RWPE2 (cell line): ENCODE measurements at regions not wholly inside any gene's neighbourhood (a gene's known extent, or its start where the extent isn't known, plus 50 kb on each side); places are given as distances from the start of the nearest gene placed in this dataset.

Source experiments
- ATAC-seq: fragments of 200-7000 bp; cut with Tn5 transposase; 3 replicates; pipeline ENCODE4 v1.9.1; 2021; ENCODE audit warnings: low read depth
- DNase-seq: peaks from one replicate; pipeline ENCODE4 v3.0.0-alpha.2; 2020; ENCODE audit warnings: low spot score
- H3K27ac ChIP-seq: fragments of 450-650 bp; 2 replicates; pipeline ENCODE4 v1.5.1; 2017; ENCODE audit warnings: mild to moderate bottlenecking; ENCODE audit not compliant: poor library complexity, severe bottlenecking
- H3K27me3 ChIP-seq: fragments of 250-450 bp; sonication (Bioruptor Pico); 2 replicates; pipeline ENCODE4 v1.5.1; 2021; ENCODE audit warnings: mild to moderate bottlenecking, moderate library complexity; ENCODE audit not compliant: insufficient read depth, poor library complexity, severe bottlenecking
- H3K36me3 ChIP-seq: fragments of 250-450 bp; sonication (Bioruptor Pico); 2 replicates; pipeline ENCODE4 v1.5.1; 2020; ENCODE audit warnings: low read depth, mild to moderate bottlenecking, moderate library complexity
- H3K4me1 ChIP-seq: fragments of 250-450 bp; sonication (Bioruptor Pico); 2 replicates; pipeline ENCODE4 v1.5.1; 2021; ENCODE audit warnings: mild to moderate bottlenecking, moderate library complexity; ENCODE audit not compliant: insufficient read depth, poor library complexity, severe bottlenecking
- H3K4me3 ChIP-seq: fragments of 250-450 bp; sonication (Bioruptor Pico); 2 replicates; pipeline ENCODE4 v1.5.1; 2021; ENCODE audit warnings: mild to moderate bottlenecking, moderate library complexity; ENCODE audit not compliant: severe bottlenecking
- H3K9me3 ChIP-seq: fragments of 250-450 bp; sonication (Bioruptor Pico); 2 replicates; pipeline ENCODE4 v1.5.1; 2021; ENCODE audit warnings: mild to moderate bottlenecking, moderate library complexity; ENCODE audit not compliant: severe bottlenecking
- TF ChIP-seq, protein P1 (sequence below): fragments of 450-650 bp; IDR thresholded peaks from one replicate; pipeline ENCODE4 v1.5.1; 2017; ENCODE audit warnings: mild to moderate bottlenecking, moderate library complexity; ENCODE audit not compliant: poor library complexity, severe bottlenecking

DNA sequence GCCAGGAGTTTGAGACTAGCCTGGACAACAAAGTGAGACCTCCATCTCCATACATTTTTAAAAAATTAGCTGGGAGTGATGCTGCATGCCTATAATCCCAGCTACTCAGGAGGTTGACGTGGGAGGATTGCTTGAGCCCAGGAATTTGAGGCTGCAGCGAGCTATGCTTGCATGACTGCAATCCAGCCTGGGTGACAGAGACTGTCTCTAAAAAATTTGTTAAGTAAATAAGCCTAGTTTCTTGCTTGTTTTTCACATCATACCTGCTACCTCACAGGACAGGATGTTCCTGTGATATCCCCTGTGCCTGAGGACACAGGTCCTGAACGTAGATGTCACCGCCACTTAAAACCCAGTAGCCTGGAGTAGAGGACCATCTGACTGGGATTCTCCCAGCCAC lies 348.6 kb downstream of the MN1 start:
- Histone ChIP-seq H3K4me1 (peaks cover 19% of the 10 kb centered on the region), H3K27ac (no peak overlapping the region), H3K9me3 (peaks cover 4% of the 10 kb centered on the region), H3K4me3 (no peak overlapping the region), H3K36me3 (no peaks in the 10 kb centered on the region), H3K27me3 (no peaks in the 10 kb centered on the region)
- no peak for ATAC-seq
- TF ChIP-seq, protein P1, sequence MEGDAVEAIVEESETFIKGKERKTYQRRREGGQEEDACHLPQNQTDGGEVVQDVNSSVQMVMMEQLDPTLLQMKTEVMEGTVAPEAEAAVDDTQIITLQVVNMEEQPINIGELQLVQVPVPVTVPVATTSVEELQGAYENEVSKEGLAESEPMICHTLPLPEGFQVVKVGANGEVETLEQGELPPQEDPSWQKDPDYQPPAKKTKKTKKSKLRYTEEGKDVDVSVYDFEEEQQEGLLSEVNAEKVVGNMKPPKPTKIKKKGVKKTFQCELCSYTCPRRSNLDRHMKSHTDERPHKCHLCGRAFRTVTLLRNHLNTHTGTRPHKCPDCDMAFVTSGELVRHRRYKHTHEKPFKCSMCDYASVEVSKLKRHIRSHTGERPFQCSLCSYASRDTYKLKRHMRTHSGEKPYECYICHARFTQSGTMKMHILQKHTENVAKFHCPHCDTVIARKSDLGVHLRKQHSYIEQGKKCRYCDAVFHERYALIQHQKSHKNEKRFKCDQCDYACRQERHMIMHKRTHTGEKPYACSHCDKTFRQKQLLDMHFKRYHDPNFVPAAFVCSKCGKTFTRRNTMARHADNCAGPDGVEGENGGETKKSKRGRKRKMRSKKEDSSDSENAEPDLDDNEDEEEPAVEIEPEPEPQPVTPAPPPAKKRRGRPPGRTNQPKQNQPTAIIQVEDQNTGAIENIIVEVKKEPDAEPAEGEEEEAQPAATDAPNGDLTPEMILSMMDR = no peak
- DNase-seq = no peak

DNA sequence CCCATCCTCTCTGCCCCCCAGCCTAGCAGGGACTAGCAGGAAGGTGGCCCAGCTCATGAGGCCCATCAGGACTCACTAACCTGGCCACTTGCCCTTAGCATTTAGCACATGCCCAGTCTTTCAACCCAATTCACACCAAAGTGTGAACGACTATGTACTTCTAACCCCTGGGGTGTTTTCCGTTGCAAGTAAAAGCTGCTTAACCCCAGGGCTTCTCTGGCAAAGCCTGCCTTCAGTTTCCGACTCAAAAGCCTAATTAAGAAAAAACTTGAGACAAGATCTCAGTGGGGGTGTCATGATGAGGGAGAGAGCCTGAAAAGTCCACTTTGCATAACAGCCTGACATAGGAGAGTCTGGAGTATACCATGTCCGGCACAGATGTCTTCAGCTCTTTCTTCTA lies 347.8 kb downstream of the MN1 start:
- ATAC-seq = no peak
- TF ChIP-seq, protein P1 = no peak
- DNase-seq = no peak

DNA sequence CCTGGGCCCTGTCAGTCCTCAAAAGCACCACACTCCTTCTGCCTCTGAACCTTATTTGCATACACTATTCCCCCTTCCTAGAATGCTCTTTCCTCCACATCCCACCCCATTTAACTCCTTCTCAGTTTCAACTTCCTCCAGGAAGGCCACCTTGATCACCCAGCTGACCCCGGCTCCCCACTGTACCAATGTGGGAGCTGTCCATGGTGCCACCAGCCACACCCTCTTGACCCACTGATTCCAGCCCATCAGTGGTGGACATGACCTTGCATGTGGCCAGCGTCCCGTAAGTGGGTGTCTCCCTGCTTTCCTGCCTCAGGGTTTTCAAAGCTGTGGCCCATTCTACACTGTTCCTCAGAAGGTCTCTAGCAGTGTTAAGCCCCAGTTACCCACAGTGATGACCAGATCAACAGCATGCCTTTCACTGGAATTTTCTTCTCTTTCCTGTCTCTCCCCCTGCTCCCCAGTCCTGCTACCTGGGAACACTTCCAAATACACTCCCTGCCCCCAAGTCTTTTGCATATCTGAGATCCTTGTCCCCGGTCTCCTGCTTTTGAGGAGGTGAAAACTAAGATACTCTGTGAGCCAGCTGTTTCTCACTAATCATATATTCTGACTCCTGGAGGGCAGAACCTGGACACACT lies 346.6 kb downstream of the MN1 start:
- Histone ChIP-seq H3K27me3 (no peaks in the 10 kb centered on the region), H3K27ac (peak overlapping the region; percentile 100), H3K4me1 (peaks cover 23% of the 10 kb centered on the region), H3K36me3 (no peaks in the 10 kb centered on the region), H3K4me3 (no peak overlapping the region), H3K9me3 (peaks cover 4% of the 10 kb centered on the region)
- TF ChIP-seq, protein P1 = no peak
- ATAC-seq (no peak), DNase-seq (no peak)

More for the DNA sequence above, 347.8 kb downstream of the MN1 start:
- Histone ChIP-seq H3K4me3 (no peak overlapping the region), H3K36me3 (no peaks in the 10 kb centered on the region), H3K4me1 (peaks cover 23% of the 10 kb centered on the region), H3K27ac (no peak overlapping the region), H3K9me3 (peaks cover 4% of the 10 kb centered on the region), H3K27me3 (no peaks in the 10 kb centered on the region)

DNA sequence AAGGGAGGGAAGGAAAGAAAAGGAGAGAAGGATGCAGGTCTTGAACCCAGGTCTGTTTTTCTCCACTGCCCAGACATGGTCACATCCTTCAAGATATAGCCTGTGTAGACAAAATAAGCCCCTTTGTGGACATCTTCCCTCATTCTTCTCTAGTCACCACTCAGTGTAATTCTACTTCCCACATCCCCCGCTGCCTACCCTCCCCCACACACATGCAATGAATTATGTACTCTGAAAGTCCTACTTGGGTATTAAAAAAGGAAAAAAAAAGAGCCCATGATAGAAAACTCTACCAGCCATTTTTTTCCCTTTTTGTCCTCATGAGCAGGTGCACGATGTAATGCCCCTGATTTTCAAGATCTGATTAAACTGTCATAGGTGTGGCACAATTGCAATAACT lies 346.0 kb downstream of the MN1 start:
- no peak for ATAC-seq
- TF ChIP-seq, protein P1 = no peak

More for the DNA sequence above, 346.0 kb downstream of the MN1 start:
- H3K36me3 ChIP-seq = no peaks in the 10 kb centered on the region
- H3K4me1 ChIP-seq = peaks cover 23% of the 10 kb centered on the region
- DNase-seq = no peak
- H3K27me3 ChIP-seq = no peaks in the 10 kb centered on the region
- peaks cover 2% of the 10 kb centered on the region for H3K9me3 ChIP-seq
- no peak overlapping the region for H3K4me3 ChIP-seq
- peak overlapping the region; percentile 100 for H3K27ac ChIP-seq
